Activated naive CD4-positive, alpha-beta T cell treated with anti-CD3 and anti-CD28 coated beads, Interleukin-2, amount 50 U/mL, for 16 hours (primary cell): ENCODE measurements at regions not wholly inside any gene's neighbourhood (a gene's known extent, or its start where the extent isn't known, plus 50 kb on each side); places are given as distances from the start of the nearest gene placed in this dataset.

Source experiments
- DNase-seq: peaks from one replicate; pipeline ENCODE4 v3.0.0-alpha.2; 2020

DNA sequence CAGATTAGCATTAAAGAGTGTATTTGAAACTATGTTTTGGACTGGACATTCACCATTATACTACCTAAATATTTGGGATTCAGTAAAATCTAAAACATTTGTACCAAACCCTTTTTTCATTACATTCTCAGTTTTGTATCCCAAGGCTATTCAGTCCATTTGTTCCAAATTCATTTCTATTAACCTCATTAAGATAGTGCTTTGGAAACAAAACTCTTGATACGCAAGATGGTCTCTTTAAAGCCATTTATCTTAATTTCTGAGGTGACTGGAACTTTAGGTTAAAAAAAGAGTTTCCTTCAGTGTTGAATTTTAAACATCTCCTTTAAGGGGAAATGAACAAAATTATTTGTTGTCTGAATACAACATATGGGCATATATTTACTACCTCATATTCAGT is 702.5 kb upstream of the GRAMD2B start:
- DNase-seq = no peak

DNA sequence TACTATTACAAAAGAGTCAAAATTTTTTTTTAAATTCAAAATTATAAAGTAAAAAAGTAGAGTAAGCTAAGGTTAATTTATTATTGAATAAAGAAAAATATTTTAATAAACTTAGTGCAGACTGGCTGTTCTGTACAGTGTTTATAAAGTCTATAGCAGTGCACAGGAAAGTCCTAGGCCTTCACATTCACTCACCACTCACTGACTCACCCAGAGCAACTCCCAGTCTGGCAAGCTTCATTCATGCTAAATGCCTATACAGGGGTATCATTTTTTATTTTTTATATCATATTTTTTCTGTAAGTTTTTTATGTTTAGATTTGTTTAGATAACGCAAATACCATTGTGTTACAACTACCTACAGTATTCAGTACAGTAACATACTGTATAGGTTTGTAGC is 700.7 kb upstream of the GRAMD2B start:
- DNase-seq = no peak

DNA sequence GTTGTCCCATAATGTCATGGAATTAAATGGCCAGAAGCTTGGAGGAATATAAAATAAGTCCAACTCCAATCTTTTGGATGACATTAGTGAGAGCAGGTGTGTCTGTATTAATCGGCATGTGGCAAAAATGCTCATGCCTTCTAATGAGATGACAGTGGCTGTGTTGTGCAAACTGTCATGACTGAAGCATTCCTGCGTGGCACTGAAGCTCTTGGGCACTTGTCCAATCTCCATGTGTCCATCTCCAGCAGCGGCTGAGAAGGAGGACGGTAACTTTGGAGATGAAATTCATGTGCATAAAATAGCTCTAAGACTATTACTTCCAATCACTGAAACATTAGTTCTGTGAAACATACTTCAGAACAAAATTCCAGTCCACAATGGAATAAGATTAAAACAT is 697.5 kb upstream of the GRAMD2B start:
- no peak for DNase-seq

DNA sequence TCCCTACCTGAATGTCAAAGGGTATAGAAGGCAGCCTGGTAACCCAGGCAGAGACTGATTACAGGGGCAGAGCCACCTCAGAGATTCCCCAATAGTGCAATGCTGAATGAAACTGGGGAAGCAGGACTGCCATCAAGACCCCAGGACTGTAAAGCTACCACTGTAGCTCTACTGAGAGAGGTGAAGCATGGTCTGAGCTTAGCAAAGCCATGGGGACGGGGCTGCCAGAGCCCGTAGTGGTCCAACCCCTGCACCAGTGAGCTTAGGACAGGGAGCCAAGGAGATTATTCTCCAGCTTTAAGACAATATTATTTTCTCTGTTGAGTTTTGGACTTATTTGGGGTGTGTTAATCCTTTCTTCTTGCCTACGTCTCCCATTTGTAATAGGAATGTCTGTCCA is 679.3 kb upstream of the GRAMD2B start:
- DNase-seq = no peak

DNA sequence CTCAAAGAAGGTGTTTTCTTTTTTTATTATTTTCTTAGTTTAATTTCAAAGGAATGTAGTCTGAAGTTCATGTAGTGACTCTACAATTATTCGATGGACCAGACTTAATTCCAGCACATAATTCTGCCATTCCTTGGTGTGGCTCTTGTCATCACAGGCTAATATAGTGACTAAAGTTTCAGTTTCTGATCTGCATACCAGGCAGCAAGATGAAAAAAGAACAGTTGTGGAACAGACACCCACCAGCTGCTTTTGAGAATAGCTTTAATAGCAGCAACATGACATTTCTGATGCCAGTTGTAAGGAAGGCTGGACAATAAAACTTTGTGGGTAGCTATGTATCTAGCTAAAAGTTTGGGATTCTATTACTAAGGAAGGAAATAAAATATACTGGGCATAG is 676.3 kb upstream of the GRAMD2B start:
- no peak for DNase-seq

DNA sequence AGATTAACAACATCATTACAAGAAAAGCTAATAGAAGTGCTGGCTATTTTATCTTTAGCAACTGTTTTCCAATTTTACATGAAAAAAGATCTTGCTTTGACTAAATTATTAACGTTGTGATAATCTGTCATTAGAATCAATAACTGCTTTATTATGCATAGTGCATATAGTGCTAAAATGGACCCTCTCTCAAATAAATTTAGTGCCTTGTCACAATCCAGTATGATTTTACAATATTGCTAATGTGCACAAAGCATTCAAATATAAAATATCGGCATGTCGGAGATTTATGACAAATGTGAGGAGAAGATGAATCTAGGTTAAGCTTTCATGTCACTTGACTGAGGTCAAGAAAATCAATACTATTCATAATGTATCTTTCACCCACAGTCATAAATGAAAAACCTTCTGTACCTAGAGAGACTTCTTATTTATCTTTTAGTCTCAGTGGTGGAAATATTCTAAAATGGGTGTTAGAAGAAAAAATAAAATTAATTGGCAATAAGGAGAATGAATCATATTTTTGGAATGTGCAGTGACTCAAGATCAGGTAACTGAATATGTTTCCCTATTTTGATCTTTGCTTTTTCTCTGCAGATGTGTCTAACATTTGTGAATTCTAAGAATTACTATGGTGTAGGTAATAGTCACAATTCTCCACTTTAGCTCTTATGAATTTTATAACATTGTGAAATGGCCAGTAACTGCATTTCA is 672.9 kb upstream of the GRAMD2B start:
- DNase-seq = no peak

DNA sequence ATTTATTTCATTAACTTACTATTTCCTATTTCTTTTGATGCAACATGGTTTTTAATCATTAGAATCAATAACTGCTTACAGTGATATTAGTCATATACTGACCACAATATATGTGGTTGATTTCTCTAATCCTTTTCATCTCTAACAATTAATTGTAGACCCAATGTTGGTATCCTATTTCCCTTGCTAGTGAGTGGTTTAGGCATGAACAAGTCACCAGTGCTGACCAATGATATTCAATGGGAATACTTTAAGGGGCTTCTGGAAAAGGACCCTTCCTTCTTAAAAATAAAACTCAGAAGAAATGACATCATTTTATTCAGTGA is 672.4 kb upstream of the GRAMD2B start:
- no peak for DNase-seq

DNA sequence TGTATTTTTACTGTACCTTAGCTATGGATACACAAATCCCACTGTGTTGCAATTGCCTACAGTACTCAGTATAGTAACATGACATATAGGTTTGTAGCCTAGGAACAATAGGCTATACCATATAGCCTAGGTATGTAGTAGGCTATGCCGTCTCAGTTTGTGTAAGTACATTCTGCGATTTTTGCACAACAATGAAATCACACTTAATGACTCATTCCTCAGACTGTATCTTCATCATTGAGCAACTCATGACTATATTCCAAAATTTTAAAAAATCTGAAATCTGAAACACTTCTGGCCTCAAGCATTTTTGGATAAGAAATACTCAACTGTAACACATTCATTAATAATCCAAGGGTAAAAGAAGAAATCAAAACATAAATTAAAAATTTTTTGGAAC is 666.8 kb upstream of the GRAMD2B start:
- no peak for DNase-seq

DNA sequence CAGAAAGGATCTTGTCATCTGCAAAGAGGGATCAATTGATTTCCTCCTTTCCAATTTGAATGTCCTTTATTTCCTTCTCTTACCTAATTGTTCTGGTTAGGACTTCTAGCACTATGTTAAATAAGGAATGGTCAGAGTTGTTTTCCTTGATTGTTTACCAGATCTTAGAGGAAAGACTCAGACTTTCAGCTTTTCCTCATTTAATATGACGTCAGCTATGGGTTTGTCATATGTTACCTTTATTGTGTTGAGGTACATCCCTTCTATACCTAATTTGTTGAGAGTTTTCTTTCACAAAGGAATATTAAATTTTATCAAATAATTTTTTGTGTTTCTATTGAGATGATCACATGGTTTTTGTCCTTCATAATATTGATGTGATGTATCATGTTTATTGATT is 656.5 kb upstream of the GRAMD2B start:
- DNase-seq = no peak

DNA sequence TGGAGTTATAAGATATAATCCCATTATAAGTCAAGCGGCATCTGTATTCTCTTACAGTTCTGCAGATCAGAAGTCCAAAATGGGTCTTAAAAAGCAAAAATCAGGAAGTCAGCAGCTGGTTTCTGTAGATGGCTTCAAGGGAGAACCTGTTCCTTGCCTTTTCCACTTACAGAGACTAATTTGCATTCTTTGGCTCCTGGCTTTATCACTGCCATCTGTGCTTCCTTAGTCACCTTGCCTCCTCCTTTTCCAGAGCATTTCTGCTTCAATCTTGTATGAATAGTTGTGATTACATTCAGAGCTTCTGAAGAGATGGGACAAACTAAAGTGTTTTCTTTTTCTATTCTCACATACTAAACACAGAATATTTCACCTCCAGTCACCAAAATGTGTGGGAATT is 647.3 kb upstream of the GRAMD2B start:
- no peak for DNase-seq

DNA sequence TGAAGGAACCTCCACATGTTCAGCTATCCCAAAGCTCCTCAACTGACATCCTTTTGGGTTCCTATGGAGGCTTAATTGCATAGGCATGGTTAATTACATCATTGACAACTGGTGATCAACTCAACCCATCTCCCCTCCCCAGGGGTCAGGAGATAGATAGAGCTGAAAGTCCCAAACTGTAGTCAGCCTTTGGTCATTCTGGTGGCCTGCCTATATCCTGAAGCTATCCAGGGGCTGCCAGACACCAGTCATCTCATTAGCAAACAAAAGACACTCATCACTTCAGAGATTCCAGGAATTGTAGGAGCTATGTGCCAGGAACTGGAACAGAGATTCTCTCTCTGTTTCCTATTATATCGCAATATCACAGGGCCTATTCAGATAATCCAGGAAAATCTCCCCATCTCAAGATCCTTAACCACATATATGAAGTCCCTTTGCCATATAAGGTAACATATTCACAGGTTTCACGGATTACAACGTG is 646.5 kb upstream of the GRAMD2B start:
- DNase-seq = no peak

DNA sequence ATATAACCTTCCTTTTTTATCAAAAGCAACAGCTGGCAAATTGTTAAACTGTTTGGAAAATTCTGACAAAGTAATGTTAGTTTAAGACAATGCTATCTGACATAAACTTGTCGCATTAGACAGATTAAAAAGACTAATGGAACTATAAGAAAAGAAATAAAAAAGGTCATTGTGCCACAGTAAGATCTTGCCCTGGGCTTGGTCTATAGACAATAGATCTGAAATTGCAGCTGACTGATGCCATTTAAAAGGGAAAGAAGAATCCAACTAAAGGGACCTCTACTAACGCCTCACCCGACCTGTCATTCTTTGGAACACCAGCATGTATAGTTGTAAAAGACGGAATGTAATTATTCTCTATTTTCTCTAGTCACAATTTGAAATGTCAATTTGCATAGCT is 644.4 kb upstream of the GRAMD2B start:
- DNase-seq = no peak

DNA sequence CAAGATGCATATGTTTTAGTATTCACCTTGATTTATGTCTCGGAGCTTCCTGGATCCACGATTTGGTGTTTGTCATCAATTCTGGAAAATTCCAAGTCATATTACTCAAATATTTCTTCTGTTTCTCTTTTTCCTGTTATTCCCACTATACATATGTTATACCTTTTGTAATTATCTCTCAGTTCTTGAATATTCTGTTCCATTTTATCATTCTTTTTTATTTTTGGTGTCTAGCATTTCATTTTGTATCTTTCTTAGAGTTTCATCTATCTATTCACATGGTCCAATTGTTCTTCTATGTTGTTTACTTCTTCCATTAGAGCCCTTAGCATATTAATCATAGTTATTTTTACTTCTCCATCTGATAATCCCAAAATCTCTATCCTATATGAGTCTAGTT is 637.8 kb upstream of the GRAMD2B start:
- no peak for DNase-seq

DNA sequence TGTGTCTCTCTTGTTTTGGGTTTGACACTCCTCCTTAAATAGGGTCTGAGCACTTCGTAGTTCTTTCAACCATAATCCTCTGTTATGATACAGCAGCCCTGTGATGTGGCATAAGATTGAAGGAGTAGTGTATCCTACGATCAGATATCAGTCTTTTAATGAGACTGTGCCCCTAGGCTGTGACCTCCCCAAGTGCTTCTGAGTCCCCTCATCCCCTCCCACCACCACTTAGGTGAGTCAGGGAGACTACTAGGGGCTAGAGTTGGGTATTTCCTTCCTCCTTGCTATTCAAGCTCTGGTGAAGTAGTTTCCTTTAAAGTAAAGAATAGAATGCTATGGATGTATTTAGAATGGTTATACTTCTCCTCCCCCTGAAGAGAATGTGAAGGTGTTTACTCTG is 637.2 kb upstream of the GRAMD2B start:
- no peak for DNase-seq

DNA sequence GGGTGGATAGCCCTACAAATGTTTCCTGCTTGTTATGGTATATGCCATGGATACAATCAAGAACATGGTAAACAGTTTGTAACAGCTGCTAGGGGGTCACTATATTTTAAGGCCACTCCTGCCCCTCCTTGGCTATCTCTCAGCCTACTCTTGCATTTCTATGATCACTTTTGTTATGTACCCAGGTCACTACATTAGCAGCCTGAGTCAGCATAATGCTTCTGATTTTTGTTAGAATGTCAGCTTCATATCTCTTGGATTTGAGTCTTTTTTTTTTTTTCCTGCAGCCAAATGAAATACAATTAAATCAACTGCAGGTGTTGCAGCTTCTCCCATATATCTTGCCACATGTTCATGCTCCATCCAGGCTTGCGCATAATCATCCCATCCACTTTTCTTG is 629.7 kb upstream of the GRAMD2B start:
- DNase-seq = no peak

DNA sequence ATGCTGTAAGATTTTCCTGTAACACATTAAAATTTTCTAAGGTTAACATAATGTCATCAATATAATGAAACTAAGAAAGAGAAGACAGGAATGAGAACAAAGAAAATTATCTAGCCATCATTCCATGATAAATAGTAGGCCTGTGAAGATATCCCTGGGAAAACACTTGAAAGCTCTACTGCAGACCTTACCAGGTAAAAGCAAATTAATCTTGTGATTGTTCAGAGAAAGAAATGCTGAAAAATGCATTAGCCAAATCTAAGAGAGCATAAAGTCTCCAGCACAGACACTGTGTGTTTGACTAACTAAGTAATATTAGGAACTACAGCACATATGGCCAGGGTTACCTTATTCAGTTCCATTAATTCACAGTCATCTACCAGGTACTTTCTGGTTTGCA is 628.3 kb upstream of the GRAMD2B start:
- DNase-seq = no peak

DNA sequence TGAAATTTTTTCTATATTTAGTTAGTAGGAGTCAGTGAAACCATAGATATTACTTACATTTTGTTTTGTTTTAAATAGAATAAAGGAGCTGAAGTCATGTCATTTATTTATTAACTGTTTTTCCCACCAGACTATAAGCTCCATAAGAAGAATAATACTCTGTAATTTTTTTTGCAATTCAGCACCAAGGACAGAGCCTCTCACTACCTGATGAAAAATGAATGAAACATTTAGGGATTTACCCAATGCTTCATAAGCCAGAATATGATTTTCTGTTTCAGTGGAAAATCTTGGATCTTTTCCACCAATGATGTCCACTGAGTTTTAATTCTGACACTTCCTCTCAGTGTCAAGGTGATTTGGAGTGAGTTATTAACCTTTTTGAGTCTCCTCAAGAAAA is 624.9 kb upstream of the GRAMD2B start:
- no peak for DNase-seq

DNA sequence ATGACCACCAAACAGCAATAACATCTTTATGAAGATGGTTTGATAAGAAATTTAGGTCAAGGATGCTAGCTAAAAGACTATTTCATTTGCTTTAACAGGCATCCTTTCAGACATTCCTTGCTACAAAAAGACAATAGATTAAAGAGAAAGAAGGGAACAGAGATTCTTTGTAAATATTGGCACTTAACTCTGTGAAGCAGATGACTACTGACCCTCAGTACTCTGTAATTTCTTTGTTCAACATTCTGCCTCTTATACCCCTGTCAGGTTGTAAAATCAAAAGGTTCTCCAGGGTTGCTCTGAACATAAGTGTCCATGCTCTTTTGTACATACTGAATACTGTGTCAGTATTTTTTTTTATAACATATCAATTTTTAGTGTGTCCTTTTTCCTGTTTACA is 610.6 kb upstream of the GRAMD2B start:
- DNase-seq = no peak

DNA sequence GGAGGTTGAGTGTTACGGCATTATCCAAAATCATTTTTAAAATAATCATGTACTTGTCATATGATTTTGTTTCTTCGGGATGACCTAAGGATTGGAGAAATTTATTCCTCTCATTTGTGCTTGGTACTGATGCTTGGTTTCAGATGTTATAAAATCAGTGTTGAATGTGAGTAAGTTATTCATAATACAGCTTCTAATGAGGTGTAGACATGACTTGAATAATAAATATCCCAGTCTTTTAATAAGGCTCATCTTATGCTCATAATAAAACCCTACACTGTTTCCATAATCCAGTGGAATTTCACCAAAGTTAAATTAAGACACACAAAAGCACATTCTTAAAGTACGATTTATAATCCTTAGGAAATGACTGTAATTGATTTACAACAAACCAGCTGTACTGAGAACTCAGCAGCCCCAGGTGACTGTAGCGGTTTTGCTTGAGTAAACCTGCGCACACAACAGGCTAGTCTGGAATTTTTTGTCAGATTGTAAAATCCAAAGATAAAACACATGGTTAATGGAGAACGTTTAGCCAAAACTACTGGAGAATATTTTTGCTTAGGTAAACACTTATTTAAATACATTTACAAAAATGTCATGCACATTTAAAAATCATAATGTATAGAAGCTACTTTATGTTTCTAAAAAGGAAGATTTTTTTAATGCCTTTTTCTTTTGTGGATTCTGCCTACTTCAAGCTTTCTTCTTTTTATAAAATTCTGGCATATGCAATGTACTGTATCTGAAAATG is 609.8 kb upstream of the GRAMD2B start:
- DNase-seq = no peak

DNA sequence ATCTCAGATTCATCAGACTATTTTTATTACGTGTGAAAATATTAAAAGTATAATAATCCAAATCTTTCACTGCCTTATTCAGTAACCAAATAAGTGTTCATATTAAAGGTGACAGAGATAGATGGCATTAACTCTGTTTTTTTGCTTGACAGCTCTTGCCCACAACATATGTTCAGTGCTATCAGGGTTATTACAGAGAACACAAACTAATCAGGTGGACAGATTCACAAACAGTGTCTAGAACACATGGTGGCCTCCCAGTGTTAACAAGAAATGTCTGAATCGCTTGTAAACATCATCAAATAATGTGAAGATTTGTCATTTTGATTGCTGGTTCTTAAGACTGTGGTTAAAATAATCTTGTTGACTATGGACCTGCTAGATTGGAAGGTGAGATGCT is 609.1 kb upstream of the GRAMD2B start:
- no peak for DNase-seq

DNA sequence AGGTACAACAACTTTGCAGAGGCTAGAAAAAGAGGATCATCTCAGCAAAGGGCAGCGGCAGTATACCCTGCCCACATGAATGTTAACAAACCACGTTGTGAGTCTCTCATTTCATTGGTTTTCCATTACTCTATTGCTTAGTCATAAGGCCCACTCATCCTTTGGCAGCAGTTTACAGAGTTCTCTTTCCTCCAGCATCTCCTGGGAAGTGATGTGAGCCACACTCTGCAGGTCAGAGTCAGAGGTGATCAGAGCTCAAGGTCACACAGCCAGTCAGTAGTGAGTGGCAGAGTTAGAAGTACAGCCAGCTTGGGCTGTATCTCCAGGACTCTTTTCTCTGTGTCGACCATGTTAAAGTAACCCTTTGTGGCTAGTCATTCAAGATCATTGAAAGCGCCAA is 599.6 kb upstream of the GRAMD2B start:
- no peak for DNase-seq

DNA sequence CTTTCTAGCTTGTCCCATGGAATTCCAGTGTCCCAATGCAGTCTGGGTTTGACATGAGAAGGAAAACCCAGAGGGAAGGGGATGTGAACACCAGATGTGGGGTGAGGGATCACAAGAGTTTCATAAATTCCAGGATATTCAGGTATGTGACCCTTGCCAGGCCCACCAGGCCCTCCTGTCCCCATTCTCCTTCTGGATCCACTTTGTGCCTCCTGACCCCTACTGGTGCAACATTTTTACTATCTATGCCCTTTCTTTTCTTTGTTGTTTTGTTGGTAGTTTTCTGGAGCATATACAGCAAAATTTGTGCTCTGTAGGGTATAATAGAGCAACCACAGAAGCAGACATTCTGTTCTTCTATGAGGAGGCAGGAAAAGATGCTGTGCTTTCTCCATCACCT is 597.0 kb upstream of the GRAMD2B start:
- DNase-seq = no peak

DNA sequence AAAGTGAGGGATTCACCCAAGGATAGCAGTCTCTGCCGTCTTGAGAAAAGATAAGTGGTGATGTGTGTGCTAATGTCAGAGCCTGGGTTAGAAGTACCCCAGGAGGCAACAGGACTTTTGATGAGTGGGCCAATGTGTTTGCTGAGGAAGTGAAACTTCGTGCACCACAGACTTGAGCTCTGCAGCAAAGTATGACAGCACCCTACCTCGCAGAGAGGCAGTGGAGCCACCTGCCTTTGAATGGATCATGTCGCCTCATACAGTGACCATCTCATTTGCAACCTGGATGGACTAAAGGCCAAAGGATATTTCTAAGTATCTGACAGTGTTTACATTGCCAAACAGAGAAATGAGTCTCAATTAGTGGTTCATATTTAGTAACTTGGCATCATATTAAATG is 593.9 kb upstream of the GRAMD2B start:
- DNase-seq = no peak

DNA sequence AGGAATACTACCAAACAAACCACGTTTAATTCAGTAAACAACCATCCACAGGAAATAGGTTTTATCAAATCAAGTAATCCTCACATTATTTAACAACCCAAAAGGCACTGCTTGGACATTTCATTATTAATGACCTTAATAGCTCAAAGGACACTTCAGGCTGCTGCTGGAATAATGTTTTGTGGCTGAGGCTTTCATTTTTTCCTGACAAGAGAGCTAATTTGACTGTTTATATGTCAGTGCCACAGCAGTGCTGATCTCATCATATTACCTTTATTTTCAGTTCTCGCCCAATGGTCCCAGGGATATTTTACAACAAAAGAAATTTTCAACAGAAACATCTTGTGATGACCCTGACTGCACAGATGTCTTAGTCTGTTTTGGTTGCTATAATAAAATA is 589.8 kb upstream of the GRAMD2B start:
- no peak for DNase-seq
